Ascending aorta (tissue), 2 donors: ENCODE measurements at regions not wholly inside any gene's neighbourhood (a gene's known extent, or its start where the extent isn't known, plus 50 kb on each side); places are given as distances from the start of the nearest gene placed in this dataset.
"Not testable (repeated sequence)": the region's sequence is repeated elsewhere in the genome, so short reads cannot be mapped to it uniquely, and the experiment has no call there.

ENCODE experiments used
- DNase-seq, 2 donors: peaks; one replicate each; pipeline ENCODE4 v3.0.0-alpha.2; 2019; ENCODE audit warnings: low spot score in 2 of 2
- H3K27ac ChIP-seq, 2 donors: fragments of 200-600 bp; sonication (generic); one replicate each; pipeline ENCODE4 v1.5.1; 2016 to 2017; ENCODE audit warnings: mild to moderate bottlenecking in 1 of 2
- H3K27me3 ChIP-seq: fragments of 200-600 bp; sonication (generic); one replicate; pipeline ENCODE4 v1.5.1; 2017
- H3K36me3 ChIP-seq, 2 donors: fragments of 200-600 bp; sonication (generic); one replicate each; pipeline ENCODE4 v1.5.1; 2016
- H3K4me1 ChIP-seq, 2 donors: fragments of 200-600 bp; sonication (generic); one replicate each; pipeline ENCODE4 v1.5.1; 2016 to 2017; ENCODE audit warnings: mild to moderate bottlenecking in 1 of 2
- H3K4me3 ChIP-seq, 2 donors: fragments of 200-600 bp; sonication (generic); one replicate each; pipeline ENCODE4 v1.5.1; 2016 to 2017; ENCODE audit warnings: mild to moderate bottlenecking in 1 of 2
- H3K9me3 ChIP-seq, 2 donors: fragments of 200-600 bp; sonication (generic); one replicate each; pipeline ENCODE4 v1.5.1; 2016
- intact Hi-C: fragments of 100-400 bp; cut with DNase I; formaldehyde crosslinking; loops from one replicate; pipeline ENCODE4 v1.15.1; 2023
- TF ChIP-seq, protein P1 (sequence below), 3 experiments: fragments of 200-600 bp in 2 of 3; fragments of 450-650 bp in 1 of 3; sonication (generic) in 2 of 3; IDR thresholded peaks; one replicate each; pipeline ENCODE4 v1.5.1; 2016 to 2019; ENCODE audit warnings: antibody characterized with exemption in 3 of 3, mild to moderate bottlenecking in 1 of 3, moderate library complexity in 1 of 3

- no peaks in the 10 kb centered on the region for H3K27me3 ChIP-seq
- TF ChIP-seq, protein P1, sequence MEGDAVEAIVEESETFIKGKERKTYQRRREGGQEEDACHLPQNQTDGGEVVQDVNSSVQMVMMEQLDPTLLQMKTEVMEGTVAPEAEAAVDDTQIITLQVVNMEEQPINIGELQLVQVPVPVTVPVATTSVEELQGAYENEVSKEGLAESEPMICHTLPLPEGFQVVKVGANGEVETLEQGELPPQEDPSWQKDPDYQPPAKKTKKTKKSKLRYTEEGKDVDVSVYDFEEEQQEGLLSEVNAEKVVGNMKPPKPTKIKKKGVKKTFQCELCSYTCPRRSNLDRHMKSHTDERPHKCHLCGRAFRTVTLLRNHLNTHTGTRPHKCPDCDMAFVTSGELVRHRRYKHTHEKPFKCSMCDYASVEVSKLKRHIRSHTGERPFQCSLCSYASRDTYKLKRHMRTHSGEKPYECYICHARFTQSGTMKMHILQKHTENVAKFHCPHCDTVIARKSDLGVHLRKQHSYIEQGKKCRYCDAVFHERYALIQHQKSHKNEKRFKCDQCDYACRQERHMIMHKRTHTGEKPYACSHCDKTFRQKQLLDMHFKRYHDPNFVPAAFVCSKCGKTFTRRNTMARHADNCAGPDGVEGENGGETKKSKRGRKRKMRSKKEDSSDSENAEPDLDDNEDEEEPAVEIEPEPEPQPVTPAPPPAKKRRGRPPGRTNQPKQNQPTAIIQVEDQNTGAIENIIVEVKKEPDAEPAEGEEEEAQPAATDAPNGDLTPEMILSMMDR (IDR thresholded peaks at IDR 0.05): no peak
- H3K36me3 ChIP-seq: no peaks in the 10 kb centered on the region
- H3K9me3 ChIP-seq: no peaks in the 10 kb centered on the region
- peaks cover 6 to 30% of the 10 kb centered on the region in 2 donors for H3K4me1 ChIP-seq
- no peak for DNase-seq
- intact Hi-C loops: no loop called here
- peak overlapping the region; percentile 73 to 79 for H3K27ac ChIP-seq
- no peak overlapping the region for H3K4me3 ChIP-seq
These were observed 160.8 kb downstream of the DEPDC1B start for GRCh38 chr5:60538955-60539866.

DNA sequence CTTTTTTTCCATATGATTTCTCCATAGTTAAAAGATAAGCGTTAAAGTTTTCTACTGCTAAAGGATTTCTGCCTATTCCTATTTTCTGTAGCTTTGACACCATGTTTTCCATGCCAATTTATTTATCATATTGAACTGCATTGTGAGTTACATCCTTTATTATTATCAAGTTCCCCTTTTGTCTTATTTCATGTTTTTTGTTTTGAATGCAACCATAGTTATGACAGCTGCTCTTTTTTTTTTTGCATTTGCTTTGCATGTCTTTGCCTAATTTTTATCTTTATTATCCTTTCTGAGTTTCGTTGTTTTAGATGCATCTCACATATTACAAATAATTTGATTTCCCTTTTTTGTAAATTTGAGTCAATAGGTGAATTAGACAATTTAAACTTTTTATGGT lies 161.5 kb downstream of the DEPDC1B start:
- no peak for DNase-seq
- H3K27ac ChIP-seq: no peak overlapping the region
- no peaks in the 10 kb centered on the region for H3K27me3 ChIP-seq
- H3K4me3 ChIP-seq: no peak overlapping the region
- no peaks in the 10 kb centered on the region for H3K9me3 ChIP-seq
- no peaks in the 10 kb centered on the region for H3K36me3 ChIP-seq
- H3K4me1 ChIP-seq: peaks cover 6 to 30% of the 10 kb centered on the region in 2 donors
- intact Hi-C loops: no loop called here
- TF ChIP-seq, protein P1 (IDR thresholded peaks at IDR 0.05): no peak

GRCh38 chr5:60535951-60536350 lies 164.0 kb downstream of the DEPDC1B start:
- intact Hi-C loops: no loop called here

DNA sequence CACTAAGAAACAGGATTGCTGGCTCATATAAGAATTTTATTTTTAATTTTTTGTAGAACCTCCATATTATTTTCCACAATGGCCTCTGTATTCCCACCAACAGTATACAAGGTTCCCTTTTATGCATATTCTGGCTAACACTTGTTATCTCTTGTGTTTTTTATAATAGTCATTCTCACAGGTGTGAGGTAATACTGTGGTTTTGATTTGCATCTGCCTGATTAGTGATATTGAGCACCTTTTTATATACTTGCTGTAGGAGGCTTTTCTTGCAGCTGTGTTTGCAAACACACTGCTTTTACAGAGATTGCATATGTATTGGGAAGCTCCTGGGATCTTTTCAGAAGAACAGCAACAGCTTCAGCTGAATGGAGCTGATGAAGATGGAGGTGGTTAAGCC lies 164.8 kb downstream of the DEPDC1B start:
- Histone ChIP-seq H3K36me3 (no peaks in the 10 kb centered on the region), H3K27ac (peak overlapping the region; percentile 54 to 85), H3K27me3 (no peaks in the 10 kb centered on the region), H3K9me3 (no peaks in the 10 kb centered on the region), H3K4me3 (no peak overlapping the region), H3K4me1 (peaks cover 4 to 26% of the 10 kb centered on the region in 2 donors)
- no peak for DNase-seq
- intact Hi-C loops: no loop called here
- TF ChIP-seq, protein P1 (IDR thresholded peaks at IDR 0.05): no peak

More at GRCh38 chr5:60535951-60536350, 164.0 kb downstream of the DEPDC1B start:
- TF ChIP-seq, protein P1 (IDR thresholded peaks at IDR 0.05): no peak
- Histone ChIP-seq H3K27ac (no peak overlapping the region), H3K27me3 (no peaks in the 10 kb centered on the region), H3K9me3 (no peaks in the 10 kb centered on the region), H3K36me3 (no peaks in the 10 kb centered on the region), H3K4me1 (peaks cover 4 to 31% of the 10 kb centered on the region in 2 donors), H3K4me3 (no peak overlapping the region)
- no peak for DNase-seq

GRCh38 chr5:60533789-60534188 lies 166.2 kb downstream of the DEPDC1B start:
- no peaks in the 10 kb centered on the region for H3K9me3 ChIP-seq
- DNase-seq: no peak
- intact Hi-C loops: no loop called here
- H3K4me1 ChIP-seq: peaks cover 4 to 17% of the 10 kb centered on the region in 2 donors
- H3K27me3 ChIP-seq: no peaks in the 10 kb centered on the region
- TF ChIP-seq, protein P1 (IDR thresholded peaks at IDR 0.05): peak in 1 of 3 experiments; percentile 7
- H3K27ac ChIP-seq: peak overlapping the region; percentile 80 to 85
- no peaks in the 10 kb centered on the region for H3K36me3 ChIP-seq
- no peak overlapping the region for H3K4me3 ChIP-seq

- H3K36me3 ChIP-seq, H3K4me3 ChIP-seq, H3K27me3 ChIP-seq, DNase-seq, intact Hi-C loops, H3K9me3 ChIP-seq: not testable (repeated sequence)
- peak overlapping the region; percentile 80 to 85 for H3K27ac ChIP-seq
- peaks cover 4 to 18% of the 10 kb centered on the region in 2 donors for H3K4me1 ChIP-seq
These were observed 167.2 kb downstream of the DEPDC1B start for GRCh38 chr5:60532796-60533195.

- H3K36me3 ChIP-seq, intact Hi-C loops, DNase-seq, H3K9me3 ChIP-seq, H3K27me3 ChIP-seq, H3K4me3 ChIP-seq: not testable (repeated sequence)
- Histone ChIP-seq H3K27ac (peak overlapping the region; percentile 85 to 87), H3K4me1 (peaks cover 4 to 18% of the 10 kb centered on the region in 2 donors)
These were observed 169.7 kb downstream of the DEPDC1B start for GRCh38 chr5:60530144-60530848.
